Right ventricle myocardium superior (tissue), 1 donor: ENCODE measurements at regions not wholly inside any gene's neighbourhood (a gene's known extent, or its start where the extent isn't known, plus 50 kb on each side); places are given as distances from the start of the nearest gene placed in this dataset.
"Not testable (repeated sequence)": the region's sequence is repeated elsewhere in the genome, so short reads cannot be mapped to it uniquely, and the experiment has no call there.

Source experiments
- ATAC-seq: fragments of 200-7000 bp; cut with Tn5 transposase; one replicate; pipeline ENCODE4 v1.9.1; 2020; ENCODE audit warnings: mild to moderate bottlenecking; ENCODE audit not compliant: poor library complexity
- DNase-seq: peaks from one replicate; pipeline ENCODE4 v3.0.0-alpha.2; 2020
- intact Hi-C: fragments of 100-400 bp; cut with DNase I; formaldehyde crosslinking; loops from one replicate; pipeline ENCODE4 v1.11.2; 2022
- donor health status: DM: no; HTN: yes; CAD: no; lungs with severe emphysema.

DNA sequence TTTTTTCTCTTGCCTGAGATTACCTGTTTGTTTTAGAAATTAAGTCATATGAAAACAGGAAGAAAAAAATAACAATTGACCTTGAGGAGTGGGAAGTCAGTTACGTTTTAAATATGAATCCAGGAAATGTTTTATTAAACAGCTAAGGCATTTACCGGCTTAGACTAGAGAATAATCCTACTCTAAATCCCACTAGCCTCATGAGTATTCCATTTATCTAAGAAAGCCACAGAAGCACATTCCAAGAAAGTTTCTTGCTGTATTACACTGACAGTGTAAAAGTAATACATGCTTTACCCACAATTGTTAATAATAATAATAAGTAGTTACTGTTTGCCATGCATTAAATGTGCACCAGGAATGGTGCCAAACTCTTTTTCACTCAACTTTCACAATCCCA lies 90.9 kb downstream of the BMP4 start:
- DNase-seq, result no peak
- no peak for ATAC-seq
- intact Hi-C loops, result no loop called here

DNA sequence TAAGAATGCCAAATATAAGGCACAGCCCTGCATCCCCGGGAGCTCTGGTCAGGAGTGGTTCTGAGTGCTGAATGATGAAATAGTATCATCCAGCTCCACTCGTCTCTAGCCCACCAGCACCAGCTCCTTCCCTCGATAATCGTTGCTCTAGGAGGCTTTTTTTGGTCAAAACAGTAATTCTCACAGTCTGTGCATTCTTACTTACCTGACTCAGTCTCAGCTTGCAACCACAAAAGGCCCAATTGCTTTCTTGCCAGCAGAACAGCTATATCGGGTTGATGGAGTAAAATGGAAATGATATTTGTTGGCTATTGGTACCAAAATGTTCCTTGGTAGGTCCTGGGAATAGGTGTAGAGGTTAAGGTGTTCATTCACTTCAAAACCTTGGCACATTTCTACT lies 94.8 kb downstream of the BMP4 start:
- DNase-seq (no peak), ATAC-seq (no peak)
- intact Hi-C loops, result no loop called here

- intact Hi-C loops, result no loop called here
- ATAC-seq, result no peak
- no peak for DNase-seq
Measured at GRCh38 chr14:53858345-53858684, 98.3 kb downstream of the BMP4 start.

DNA sequence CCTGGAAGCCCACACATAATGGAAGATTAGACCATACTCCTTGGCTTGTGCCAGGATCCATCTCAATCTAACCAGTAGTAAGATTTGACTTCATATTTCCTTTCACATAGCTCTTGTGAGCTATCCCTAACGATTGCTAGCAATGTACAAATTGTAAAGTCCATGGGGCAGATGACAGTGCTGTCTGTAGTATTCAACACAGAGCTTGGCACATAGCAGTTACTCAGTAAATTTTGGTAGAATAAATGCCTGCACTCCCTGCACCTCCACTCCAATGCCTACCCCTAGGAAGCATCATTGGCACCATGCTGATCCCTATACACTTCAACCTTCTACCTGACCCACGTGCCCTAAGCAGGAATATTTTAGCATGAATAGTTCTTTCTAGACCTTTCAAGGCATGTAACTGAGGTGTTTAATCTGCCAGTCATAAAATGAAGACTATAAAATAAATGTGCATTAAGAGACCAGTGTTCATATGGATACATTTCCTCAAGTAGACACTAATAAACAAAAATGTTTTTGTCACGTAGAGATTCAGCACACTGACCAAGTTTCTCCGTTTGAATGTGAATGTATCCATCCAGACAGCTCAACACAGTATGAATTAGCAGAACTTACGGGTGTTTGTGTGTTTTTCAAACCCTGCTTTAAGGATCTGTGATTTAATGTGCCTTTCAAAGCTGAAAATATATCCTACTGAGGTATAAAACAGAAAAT lies 98.8 kb downstream of the BMP4 start:
- intact Hi-C loops, result no loop called here
- no peak for DNase-seq
- no peak for ATAC-seq

DNA sequence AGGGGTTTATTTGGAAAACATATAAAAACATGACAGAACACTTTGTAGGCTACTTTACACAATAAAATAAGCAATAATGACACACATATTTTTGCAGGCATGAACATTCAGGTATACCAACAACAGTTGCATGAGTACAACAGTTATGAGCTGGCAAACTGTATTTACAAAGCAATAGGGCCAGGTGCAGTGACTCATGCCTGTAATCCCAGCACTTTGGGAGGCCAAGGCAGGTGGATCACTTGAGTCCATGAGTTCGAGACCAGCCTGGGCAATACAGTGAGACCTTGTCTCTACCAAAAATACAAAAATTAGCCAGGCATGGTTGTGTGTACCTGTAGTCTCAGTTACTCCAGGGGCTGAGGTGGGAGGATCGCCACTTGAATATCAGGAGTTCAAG lies 101.1 kb downstream of the BMP4 start:
- intact Hi-C loops, result no loop called here

GRCh38 chr14:53855127-53855526 lies 101.5 kb downstream of the BMP4 start:
- ATAC-seq, result no peak
- DNase-seq, result no peak
- intact Hi-C loops, result no loop called here

More for the DNA sequence above, 101.1 kb downstream of the BMP4 start:
- ATAC-seq, result no peak
- no peak for DNase-seq

DNA sequence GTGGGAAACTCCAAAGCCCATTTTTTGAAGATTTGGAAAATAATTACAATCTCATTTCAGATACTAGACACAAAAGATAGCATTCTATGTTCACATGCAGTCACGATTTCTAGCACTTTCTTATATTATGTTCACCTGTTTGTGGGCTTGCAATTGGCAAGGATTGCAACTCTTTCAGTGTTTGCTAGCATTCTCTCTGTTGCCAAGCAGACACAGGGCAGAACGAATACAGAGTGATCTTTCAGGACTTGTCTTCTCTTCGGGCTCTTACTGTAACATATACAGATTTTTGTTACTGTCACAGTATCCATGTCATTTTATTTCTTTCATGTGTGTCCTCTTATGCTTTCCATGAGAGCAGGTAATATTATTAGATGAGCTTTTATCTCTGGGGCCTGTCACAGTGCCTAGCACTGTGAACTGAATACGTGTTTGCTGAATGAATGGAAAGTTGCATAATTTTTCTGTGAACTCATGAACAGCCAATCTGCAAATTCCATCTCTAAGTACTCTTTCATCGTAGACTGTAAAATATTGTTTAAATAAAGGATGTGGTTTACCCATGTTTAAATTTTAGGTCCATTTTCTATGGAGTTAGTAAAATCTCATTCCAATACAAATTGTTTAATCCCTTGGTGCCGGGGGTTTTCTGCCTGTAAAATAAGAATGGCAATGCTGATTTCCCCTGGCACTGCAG lies 105.1 kb downstream of the BMP4 start:
- no peak for DNase-seq
- intact Hi-C loops, result no loop called here
- ATAC-seq, result no peak

GRCh38 chr14:53850714-53851296 lies 105.8 kb downstream of the BMP4 start:
- DNase-seq (no peak), ATAC-seq (no peak)
- intact Hi-C loops, result no loop called here

- intact Hi-C loops, result no loop called here
- ATAC-seq (no peak), DNase-seq (no peak)
Measured at GRCh38 chr14:53849549-53849948, 107.1 kb downstream of the BMP4 start.

- no peak for DNase-seq
- ATAC-seq, result no peak
- intact Hi-C loops, result no loop called here
Measured at GRCh38 chr14:53848854-53849253, 107.8 kb downstream of the BMP4 start.

- no peak for DNase-seq
- ATAC-seq, result no peak
- intact Hi-C loops, result no loop called here
Measured at GRCh38 chr14:53847881-53848280, 108.7 kb downstream of the BMP4 start.

- DNase-seq, result no peak
- intact Hi-C loops, result no loop called here
- ATAC-seq, result no peak
Measured at GRCh38 chr14:53847057-53847456, 109.6 kb downstream of the BMP4 start.

GRCh38 chr14:53845813-53846693 lies 110.6 kb downstream of the BMP4 start:
- intact Hi-C loops, result no loop called here
- DNase-seq, result no peak
- no peak for ATAC-seq

DNA sequence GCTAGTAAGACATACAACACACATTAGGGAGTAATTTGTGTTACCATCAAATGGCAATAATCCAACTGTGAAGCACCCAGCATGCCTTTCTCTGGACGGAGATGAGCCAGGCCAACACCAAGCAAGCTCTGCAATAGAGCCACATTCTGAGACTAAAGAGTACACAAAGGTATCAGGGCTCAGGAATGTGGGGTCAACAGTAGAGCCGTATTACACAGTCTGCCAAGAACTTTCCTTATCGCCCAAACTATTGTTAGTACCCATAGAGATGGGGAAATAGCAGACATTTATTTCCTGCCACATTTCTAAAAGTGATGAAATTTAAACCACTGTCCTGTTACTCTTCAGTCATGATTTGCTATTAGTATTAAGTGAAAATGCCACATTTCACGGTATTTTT lies 113.7 kb downstream of the BMP4 start:
- DNase-seq (no peak), ATAC-seq (no peak)
- intact Hi-C loops, result no loop called here

- intact Hi-C loops, result no loop called here
- DNase-seq, result no peak
- no peak for ATAC-seq
Measured at GRCh38 chr14:53841109-53842099, 115.2 kb downstream of the BMP4 start.

GRCh38 chr14:53840444-53840843 lies 116.2 kb downstream of the BMP4 start:
- intact Hi-C loops, result no loop called here
- no peak for DNase-seq
- no peak for ATAC-seq

DNA sequence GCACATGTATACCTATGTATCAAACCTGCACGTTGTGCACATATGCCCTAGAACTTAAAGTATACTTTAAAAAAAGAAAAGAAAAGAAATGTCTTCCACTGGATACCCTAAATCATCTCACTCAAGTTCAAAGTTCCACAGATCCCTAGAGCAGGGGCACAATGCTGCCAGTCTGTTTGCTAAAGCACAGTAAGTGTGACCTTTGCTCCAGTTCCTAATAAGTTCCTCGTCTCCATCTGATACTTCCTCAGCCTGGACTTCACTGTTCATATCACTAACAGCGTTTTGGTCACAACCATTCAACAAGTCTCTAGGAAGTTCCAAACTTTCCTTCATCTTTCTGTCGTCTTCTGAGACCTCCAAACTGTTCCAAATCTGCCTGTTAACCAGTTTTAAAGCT lies 118.3 kb downstream of the BMP4 start:
- intact Hi-C loops, result no loop called here
- ATAC-seq (no peak), DNase-seq (no peak)

GRCh38 chr14:53837656-53838055 lies 119.0 kb downstream of the BMP4 start:
- DNase-seq, intact Hi-C loops, ATAC-seq: not testable (repeated sequence)
